ENCODE measurements at regions not wholly inside any gene's neighbourhood (a gene's known extent, or its start where the extent isn't known, plus 50 kb on each side); places are given as distances from the start of the nearest gene placed in this dataset.

DNA sequence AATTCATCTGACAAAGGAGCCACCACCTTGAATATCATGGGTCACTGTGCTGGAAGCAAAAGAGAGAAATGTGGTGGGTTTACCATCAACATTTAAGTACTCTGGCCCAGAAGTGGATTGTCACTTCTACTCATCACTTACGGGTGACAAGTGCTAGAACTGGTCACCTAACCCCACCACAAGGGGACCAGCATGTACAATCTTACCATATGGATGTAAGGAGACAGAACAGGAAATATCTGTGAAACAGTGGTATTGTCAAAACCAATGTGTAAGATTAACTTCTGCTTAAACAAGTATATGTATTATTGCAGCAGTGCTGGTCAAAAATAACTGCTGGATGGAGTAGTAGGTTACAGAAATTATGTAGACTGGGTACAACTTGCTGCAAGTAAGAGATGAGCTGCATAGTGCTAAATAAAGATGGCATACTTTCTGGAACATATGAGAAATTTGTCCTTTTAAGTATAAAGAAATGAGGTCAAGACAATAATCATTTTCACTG, 171.8 kb downstream of the POTEB3 start:
- no peak for TF ChIP-seq ZNF354B (CRISPR knock-in tag; IDR thresholded peaks at IDR 0.05)
- no peak for TF ChIP-seq RAD51 (IDR thresholded peaks at IDR 0.05; ENCODE audit: borderline replicate concordance, low read depth)
- no peak for TF ChIP-seq TGIF2 (CRISPR knock-in tag; IDR thresholded peaks at IDR 0.05)
- no peak for TF ChIP-seq TAF1 (IDR thresholded peaks at IDR 0.05; ENCODE audit: control insufficient read depth, extremely low read depth, insufficient read depth, low read length, severe bottlenecking)
- no peak for TF ChIP-seq RBM34 (IDR thresholded peaks at IDR 0.05; ENCODE audit: borderline replicate concordance, insufficient read depth, low read length)
- TF ChIP-seq, protein P1, sequence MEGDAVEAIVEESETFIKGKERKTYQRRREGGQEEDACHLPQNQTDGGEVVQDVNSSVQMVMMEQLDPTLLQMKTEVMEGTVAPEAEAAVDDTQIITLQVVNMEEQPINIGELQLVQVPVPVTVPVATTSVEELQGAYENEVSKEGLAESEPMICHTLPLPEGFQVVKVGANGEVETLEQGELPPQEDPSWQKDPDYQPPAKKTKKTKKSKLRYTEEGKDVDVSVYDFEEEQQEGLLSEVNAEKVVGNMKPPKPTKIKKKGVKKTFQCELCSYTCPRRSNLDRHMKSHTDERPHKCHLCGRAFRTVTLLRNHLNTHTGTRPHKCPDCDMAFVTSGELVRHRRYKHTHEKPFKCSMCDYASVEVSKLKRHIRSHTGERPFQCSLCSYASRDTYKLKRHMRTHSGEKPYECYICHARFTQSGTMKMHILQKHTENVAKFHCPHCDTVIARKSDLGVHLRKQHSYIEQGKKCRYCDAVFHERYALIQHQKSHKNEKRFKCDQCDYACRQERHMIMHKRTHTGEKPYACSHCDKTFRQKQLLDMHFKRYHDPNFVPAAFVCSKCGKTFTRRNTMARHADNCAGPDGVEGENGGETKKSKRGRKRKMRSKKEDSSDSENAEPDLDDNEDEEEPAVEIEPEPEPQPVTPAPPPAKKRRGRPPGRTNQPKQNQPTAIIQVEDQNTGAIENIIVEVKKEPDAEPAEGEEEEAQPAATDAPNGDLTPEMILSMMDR (IDR thresholded peaks at IDR 0.05 in 2 of 3, conservative IDR thresholded peaks at IDR 0.05 in 1 of 3; ENCODE audit: insufficient read depth in 2 of 3, low read depth in 1 of 3, low read length in 3 of 3): no peak
- no peak for TF ChIP-seq POLR2AphosphoS5 (IDR thresholded peaks at IDR 0.05; ENCODE audit: control insufficient read depth, insufficient read depth, low read depth, low read length)
